H1 (cell line): ENCODE measurements at regions not wholly inside any gene's neighbourhood (a gene's known extent, or its start where the extent isn't known, plus 50 kb on each side); places are given as distances from the start of the nearest gene placed in this dataset.

Experiments used
- CTCF ChIA-PET: fragments of 300-600 bp; sonication (Branson Sonifier 250); formaldehyde crosslinking; loops from one replicate; lab custom pipeline; 2021; ENCODE audit not compliant: partially characterized antibody; lab: Charles Lee
- POLR2A ChIA-PET: fragments of 300-600 bp; sonication (Branson Sonifier 250); formaldehyde crosslinking; loops from one replicate; lab custom pipeline; 2021; ENCODE audit warnings: inconsistent platforms; ENCODE audit not compliant: partially characterized antibody; lab: Charles Lee
- DNase-seq, 2 experiments: peaks; one replicate each; pipeline versions ENCODE4 v3.0.0 to v3.0.0-alpha.2; 2010 to 2022; ENCODE audit warnings: low spot score in 2 of 2, low read depth in 1 of 2, mixed read lengths in 1 of 2
- FAIRE-seq: peaks from 2 replicates; lab custom pipeline; 2011; peaks lifted over from hg19 to GRCh38; lab: Jason Lieb, UNC
- H2AFZ ChIP-seq: 2 replicates; pipeline ENCODE4 v1.8.1; 2012; ENCODE audit warnings: low read length, inconsistent platforms
- H2AK5ac ChIP-seq: 2 replicates; pipeline ENCODE4 v1.6.1; 2013; ENCODE audit warnings: low read depth, low read length
- H2BK120ac ChIP-seq: replicated peaks from 2 replicates; pipeline ENCODE3; 2013; ENCODE audit warnings: low read depth, low read length, inconsistent platforms
- H2BK12ac ChIP-seq: 2 replicates; pipeline ENCODE4 v1.6.1; 2013; ENCODE audit warnings: low read depth, low read length
- H2BK15ac ChIP-seq: 2 replicates; pipeline ENCODE4 v1.6.1; 2013; ENCODE audit warnings: low read length
- H2BK20ac ChIP-seq: 2 replicates; pipeline ENCODE4 v1.6.1; 2013; ENCODE audit warnings: low read length
- H2BK5ac ChIP-seq: 2 replicates; pipeline ENCODE4 v1.6.1; 2013; ENCODE audit warnings: low read depth, low read length
- H3K14ac ChIP-seq: 2 replicates; pipeline ENCODE4 v1.6.1; 2013; ENCODE audit warnings: inconsistent platforms; ENCODE audit not compliant: insufficient read length
- H3K18ac ChIP-seq: 2 replicates; pipeline ENCODE4 v1.6.1; 2013; ENCODE audit warnings: low read length; ENCODE audit errors: extremely low read depth
- H3K23ac ChIP-seq: 2 replicates; pipeline ENCODE4 v1.6.1; 2013; ENCODE audit warnings: inconsistent platforms; ENCODE audit not compliant: insufficient read length
- H3K23me2 ChIP-seq: 2 replicates; pipeline ENCODE4 v1.6.1; 2013; ENCODE audit warnings: low read depth, low read length
- H3K27ac ChIP-seq: 2 replicates; pipeline ENCODE4 v1.6.1; 2011; ENCODE audit warnings: low read depth, low read length, inconsistent platforms
- H3K27me3 ChIP-seq, 4 experiments: replicated peaks in 1 of 4; 1 replicate in 1 of 4; 2 replicates in 3 of 4; pipeline versions ENCODE4 v1.6.1 to v1.8.1; 2011 to 2013; ENCODE audit warnings: low read length in 3 of 4, mild to moderate bottlenecking in 3 of 4, inconsistent platforms in 2 of 4, mixed read lengths in 2 of 4, moderate library complexity in 1 of 4; ENCODE audit not compliant: control insufficient read depth in 3 of 4, insufficient read depth in 3 of 4; ENCODE audit errors: extremely low read depth in 1 of 4
- H3K36me3 ChIP-seq, 4 experiments: 2 replicates each; pipeline versions ENCODE4 v1.6.1 to v1.8.1; 2011 to 2013; ENCODE audit warnings: mild to moderate bottlenecking in 4 of 4, low read length in 3 of 4, moderate library complexity in 2 of 4, control low read depth in 1 of 4, inconsistent platforms in 1 of 4; ENCODE audit not compliant: insufficient read depth in 4 of 4, control insufficient read depth in 2 of 4
- H3K4ac ChIP-seq: replicated peaks from 2 replicates; pipeline ENCODE3; 2013; ENCODE audit warnings: low read length, low read depth, mixed read lengths, inconsistent platforms; ENCODE audit not compliant: insufficient read length
- H3K4me1 ChIP-seq, 4 experiments: replicated peaks in 1 of 4; 1 replicate in 1 of 4; 2 replicates in 3 of 4; pipeline versions ENCODE4 v1.6.1 to v1.8.1; 2011 to 2013; ENCODE audit warnings: low read length in 3 of 4, inconsistent platforms in 2 of 4, mixed read lengths in 1 of 4; ENCODE audit not compliant: insufficient read depth in 4 of 4, control insufficient read depth in 3 of 4
- H3K4me2 ChIP-seq, 2 experiments: 2 replicates each; pipeline versions ENCODE4 v1.6.1 to v1.8.1; 2011 to 2013; ENCODE audit warnings: low read depth in 2 of 2, low read length in 2 of 2, control low read depth in 1 of 2, inconsistent platforms in 1 of 2, mild to moderate bottlenecking in 1 of 2; ENCODE audit not compliant: insufficient read depth in 1 of 2
- H3K4me3 ChIP-seq, 4 experiments: fragments of 200-600, 300-600 bp in 1 of 4; sonication (generic), shearing (Covaris generic), sonication (Bioruptor Twin) in 1 of 4; 2 replicates each; pipeline versions ENCODE4 v1.5.1 to v1.8.1; 2011 to 2016; ENCODE audit warnings: low read length in 4 of 4, low read depth in 3 of 4, control low read depth in 2 of 4, inconsistent platforms in 2 of 4, mild to moderate bottlenecking in 2 of 4, mixed read lengths in 1 of 4, moderate library complexity in 1 of 4; ENCODE audit not compliant: insufficient read depth in 2 of 4; ENCODE audit errors: extremely low read depth in 1 of 4
- H3K56ac ChIP-seq: replicated peaks from 2 replicates; pipeline ENCODE3; 2013; ENCODE audit warnings: low read depth, mild to moderate bottlenecking, mixed read lengths, low read length, inconsistent platforms; ENCODE audit not compliant: insufficient read length
- H3K79me1 ChIP-seq: 2 replicates; pipeline ENCODE4 v1.6.1; 2013; ENCODE audit warnings: low read depth, low read length, control low read depth
- H3K79me2 ChIP-seq, 2 experiments: 2 replicates each; pipeline versions ENCODE4 v1.6.1 to v1.8.1; 2012 to 2013; ENCODE audit warnings: low read length in 2 of 2, mild to moderate bottlenecking in 2 of 2, inconsistent platforms in 1 of 2; ENCODE audit not compliant: insufficient read depth in 2 of 2, control insufficient read depth in 1 of 2
- H3K9ac ChIP-seq, 4 experiments: replicated peaks in 1 of 4; 1 replicate in 1 of 4; 2 replicates in 3 of 4; pipeline versions ENCODE4 v1.6.1 to v1.8.1; 2011 to 2013; ENCODE audit warnings: low read depth in 3 of 4, low read length in 3 of 4, control low read depth in 2 of 4, mild to moderate bottlenecking in 2 of 4, moderate library complexity in 2 of 4, inconsistent platforms in 1 of 4; ENCODE audit errors: extremely low read depth in 1 of 4
- H3K9me3 ChIP-seq, 2 experiments: 2 replicates each; pipeline versions ENCODE4 v1.6.1 to v1.8.1; 2012 to 2013; ENCODE audit warnings: mild to moderate bottlenecking in 2 of 2, moderate library complexity in 2 of 2, control low read depth in 1 of 2, inconsistent platforms in 1 of 2, low read depth in 1 of 2, low read length in 1 of 2, mixed read lengths in 1 of 2; ENCODE audit not compliant: insufficient read depth in 2 of 2
- H4K20me1 ChIP-seq, 2 experiments: replicated peaks in 1 of 2; 2 replicates each; pipeline versions ENCODE3 to v1.8.1; 2011 to 2013; ENCODE audit warnings: inconsistent platforms in 2 of 2, low read length in 2 of 2, mild to moderate bottlenecking in 1 of 2; ENCODE audit not compliant: insufficient read depth in 2 of 2, control insufficient read depth in 1 of 2
- H4K5ac ChIP-seq: 2 replicates; pipeline ENCODE4 v1.6.1; 2013; ENCODE audit warnings: low read length, low read depth, mixed read lengths, inconsistent platforms; ENCODE audit not compliant: insufficient read length
- H4K8ac ChIP-seq: 2 replicates; pipeline ENCODE4 v1.8.0; 2013; ENCODE audit warnings: mild to moderate bottlenecking, moderate library complexity, low read length, inconsistent platforms; ENCODE audit not compliant: insufficient read depth; ENCODE audit errors: extremely low read depth
- H4K91ac ChIP-seq: replicated peaks from 2 replicates; pipeline ENCODE3; 2013; ENCODE audit warnings: low read length, mixed read lengths, inconsistent platforms; ENCODE audit not compliant: insufficient read length
- ATF2 ChIP-seq: IDR thresholded peaks from 2 replicates; pipeline ENCODE4 v1.6.1; 2012; ENCODE audit warnings: low read length, inconsistent platforms
- CHD2 ChIP-seq: IDR thresholded peaks from 2 replicates; pipeline ENCODE4 v1.6.1; 2012; ENCODE audit warnings: low read length, improper control_type of control experiment
- CREB1 ChIP-seq: IDR thresholded peaks from 2 replicates; pipeline ENCODE4 v1.6.1; 2012; ENCODE audit warnings: inconsistent platforms
- EZH2 ChIP-seq: fragments of 200-600 bp; sonication (generic); IDR thresholded peaks from 2 replicates; pipeline ENCODE4 v1.7.1; 2012; ENCODE audit warnings: low read depth, mild to moderate bottlenecking, moderate library complexity, low read length, inconsistent platforms; ENCODE audit not compliant: severe bottlenecking
- NRF1 ChIP-seq: IDR thresholded peaks from 2 replicates; pipeline ENCODE4 v1.6.1; 2011; ENCODE audit warnings: mild to moderate bottlenecking, low read depth, low read length, improper control_type of control experiment
- POLR2A ChIP-seq, 2 experiments: IDR thresholded peaks; 1 replicate in 1 of 2; 2 replicates in 1 of 2; pipeline ENCODE4 v1.6.1; 2011; ENCODE audit warnings: low read depth in 2 of 2, low read length in 2 of 2, mild to moderate bottlenecking in 2 of 2; ENCODE audit errors: control extremely low read depth in 1 of 2
- POU5F1 ChIP-seq: IDR thresholded peaks from 2 replicates; pipeline ENCODE4 v1.6.1; 2011; ENCODE audit warnings: low read depth, mild to moderate bottlenecking, low read length, moderate library complexity
- RFX5 ChIP-seq: IDR thresholded peaks from 2 replicates; pipeline ENCODE4 v1.6.1; 2011; ENCODE audit warnings: low read depth, low read length, improper control_type of control experiment, borderline replicate concordance
- RNF2 ChIP-seq: fragments of 200-900, 300-1000 bp; sonication (generic); IDR thresholded peaks from 2 replicates; pipeline ENCODE4 v1.7.1; 2016; ENCODE audit warnings: borderline replicate concordance, low read depth, mild to moderate bottlenecking, antibody characterized with exemption, low read length; ENCODE audit not compliant: poor library complexity, severe bottlenecking; ENCODE audit errors: missing control alignments
- SAP30 ChIP-seq: fragments of 300-600 bp; sonication (generic); IDR thresholded peaks from 2 replicates; pipeline ENCODE4 v1.7.1; 2012; ENCODE audit warnings: low read length, moderate library complexity, mild to moderate bottlenecking, inconsistent platforms; ENCODE audit not compliant: insufficient read depth, insufficient replicate concordance
- TAF7 ChIP-seq: optimal IDR thresholded peaks from 2 replicates; pipeline ENCODE3; 2011; ENCODE audit warnings: low read depth, mild to moderate bottlenecking, inconsistent platforms, low read length, moderate library complexity, borderline replicate concordance
- TEAD4 ChIP-seq: IDR thresholded peaks from 2 replicates; pipeline ENCODE4 v1.6.1; 2012; ENCODE audit warnings: low read depth, low read length, inconsistent platforms, mixed read lengths
- WGBS, 2 experiments: shearing (Covaris generic) in 1 of 2; methylation state at CpG; one replicate each; pipeline versions ENCODE4 v1.1.6 to v1.1.7; 2013 to 2015; ENCODE audit warnings: low lambda C conversion rate in 2 of 2, mixed read lengths in 2 of 2, inconsistent platforms in 1 of 2, low coverage in 1 of 2, missing lambda C conversion rate in 1 of 2; ENCODE audit not compliant: insufficient replicate concordance in 2 of 2, insufficient coverage in 1 of 2, insufficient read length in 1 of 2; ENCODE audit errors: extremely low coverage in 1 of 2, missing lambda C conversion rate in 1 of 2; 5-methylcytosine and 5-hydroxymethylcytosine counted together
- TF ChIP-seq, protein P1 (sequence below): IDR thresholded peaks from 2 replicates; pipeline ENCODE4 v1.6.1; 2012; ENCODE audit warnings: inconsistent platforms

GRCh38 chr7:33815336-33815735 lies 90.0 kb upstream of the BMPER start:
- no peak overlapping the region for H2BK20ac ChIP-seq
- H3K4me3 ChIP-seq: no peak overlapping the region
- no peaks in the 10 kb centered on the region for H3K79me2 ChIP-seq
- H3K4me1 ChIP-seq: no peaks in the 10 kb centered on the region
- H3K27ac ChIP-seq: no peak overlapping the region
- H3K23ac ChIP-seq: no peak overlapping the region
- no peak for DNase-seq
- no peak overlapping the region for H3K9ac ChIP-seq
- no peak overlapping the region for H3K4ac ChIP-seq
- WGBS, 2 experiments: 91% methylated on average over 3 of the region's 3 CpGs; no CpG with 5 or more reads in 1 of the 2 experiments
- H2BK120ac ChIP-seq: no peak overlapping the region
- ChIA-PET POLR2A (no interaction called here), CTCF (interaction anchor here (0.7 kb wide), 1 partner anchor 9 kb away, joined by 7 read pairs; no protein-coding TSS in a partner anchor)
- no peak overlapping the region for H3K4me2 ChIP-seq
- H3K23me2 ChIP-seq: no peaks in the 10 kb centered on the region
- no peaks in the 10 kb centered on the region for H3K36me3 ChIP-seq
- no peak overlapping the region for H3K56ac ChIP-seq
- H3K27me3 ChIP-seq: no peaks in the 10 kb centered on the region
- H2AK5ac ChIP-seq: no peak overlapping the region
- 0 out of 4 replicates have a peak, but pooled peaks cover 0 to 4% of the 10 kb centered on the region in 2 experiments for H3K9me3 ChIP-seq
- H3K79me1 ChIP-seq: no peaks in the 10 kb centered on the region
- H2BK12ac ChIP-seq: no peak overlapping the region
- no peak overlapping the region for H2BK15ac ChIP-seq
- H4K20me1 ChIP-seq: no peaks in the 10 kb centered on the region
- no peak overlapping the region for H2AFZ ChIP-seq
- no peak overlapping the region for H4K8ac ChIP-seq
- FAIRE-seq: no peak
- no peak overlapping the region for H3K18ac ChIP-seq
- no peak overlapping the region for H2BK5ac ChIP-seq
- H4K91ac ChIP-seq: no peak overlapping the region
- H4K5ac ChIP-seq: no peak overlapping the region
- H3K14ac ChIP-seq: no peak overlapping the region
- TF ChIP-seq POLR2A (IDR thresholded peaks at IDR 0.05; ENCODE audit: control extremely low read depth in 1 of 2, low read depth in 2 of 2, low read length in 2 of 2) (no peak), NRF1 (no peak), CHD2 (no peak), TEAD4 (no peak), SAP30 (no peak), ATF2 (no peak), POU5F1 (no peak), RNF2 (no peak), CREB1 (no peak), RFX5 (no peak), TAF7 (no peak), EZH2 (no peak)
- TF ChIP-seq, protein P1, sequence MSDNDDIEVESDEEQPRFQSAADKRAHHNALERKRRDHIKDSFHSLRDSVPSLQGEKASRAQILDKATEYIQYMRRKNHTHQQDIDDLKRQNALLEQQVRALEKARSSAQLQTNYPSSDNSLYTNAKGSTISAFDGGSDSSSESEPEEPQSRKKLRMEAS: no peak
